Naive B cell (primary cell): ENCODE measurements at regions not wholly inside any gene's neighbourhood (a gene's known extent, or its start where the extent isn't known, plus 50 kb on each side); places are given as distances from the start of the nearest gene placed in this dataset.

Experiments used
- ATAC-seq, 2 donors: fragments of 150-1000 bp; cut with Tn5 transposase; 2 replicates each; pipeline ENCODE4 v1.10.0; 2021; ENCODE audit warnings: low read depth in 2 of 2, mild to moderate bottlenecking in 2 of 2, moderate library complexity in 2 of 2
- DNase-seq: peaks from one replicate; pipeline ENCODE4 v3.0.0; 2022
- H3K27ac Mint-ChIP-seq, 6 donors: one replicate each; pipeline ENCODE4 v1.8.0; 2020 to 2022; ENCODE audit warnings: mild to moderate bottlenecking in 6 of 6, mixed read lengths in 6 of 6, moderate library complexity in 5 of 6, inconsistent platforms in 2 of 6
- H3K27me3 Mint-ChIP-seq, 3 donors: one replicate each; pipeline ENCODE4 v1.8.0; 2021 to 2022; ENCODE audit warnings: mixed read lengths in 3 of 3, mild to moderate bottlenecking in 1 of 3
- H3K36me3 Mint-ChIP-seq, 2 donors: one replicate each; pipeline ENCODE4 v1.8.0; 2020 to 2022; ENCODE audit warnings: mixed read lengths in 2 of 2, inconsistent platforms in 1 of 2, mild to moderate bottlenecking in 1 of 2
- H3K4me1 Mint-ChIP-seq, 3 donors: one replicate each; pipeline ENCODE4 v1.8.0; 2020 to 2022; ENCODE audit warnings: mixed read lengths in 3 of 3, inconsistent platforms in 1 of 3, mild to moderate bottlenecking in 1 of 3, moderate library complexity in 1 of 3
- H3K4me3 Mint-ChIP-seq, 8 donors: one replicate each; pipeline ENCODE4 v1.8.0; 2020 to 2022; ENCODE audit warnings: mild to moderate bottlenecking in 8 of 8, mixed read lengths in 8 of 8, moderate library complexity in 8 of 8, inconsistent platforms in 2 of 8
- H3K9me3 Mint-ChIP-seq, 7 donors: one replicate each; pipeline ENCODE4 v1.8.0; 2020 to 2022; ENCODE audit warnings: mixed read lengths in 7 of 7, mild to moderate bottlenecking in 5 of 7, inconsistent platforms in 2 of 7, moderate library complexity in 1 of 7

DNA sequence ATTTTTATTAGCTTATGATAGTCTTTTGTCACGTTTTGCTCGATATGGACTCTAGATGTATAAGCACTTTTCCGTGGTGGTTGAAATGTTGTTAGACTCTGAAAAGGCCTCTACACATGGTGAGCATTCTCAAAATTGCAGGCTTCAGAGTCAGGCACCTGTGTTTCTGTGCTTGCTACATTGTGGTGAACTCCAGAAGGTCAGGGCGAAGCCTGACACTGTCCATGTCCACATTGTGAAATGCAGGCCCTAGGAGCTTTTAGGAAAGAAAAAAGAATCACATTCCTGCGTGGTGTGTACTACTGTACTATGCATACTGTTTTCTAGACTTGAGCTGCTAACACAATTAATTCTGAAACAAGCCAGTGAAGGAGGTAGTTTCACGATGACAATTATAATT is 86.3 kb downstream of the HS3ST1 start:
- Mint-ChIP-seq H3K27me3 (no peaks in the 10 kb centered on the region), H3K4me1 (peaks cover 36 to 53% (median 38%) of the 10 kb centered on the region in 3 donors), H3K27ac (peak overlapping the region in 1 of 6 donors; percentile 22), H3K9me3 (no peaks in the 10 kb centered on the region), H3K36me3 (no peaks in the 10 kb centered on the region), H3K4me3 (no peak overlapping the region)
- DNase-seq (no peak), ATAC-seq (no peak)

DNA sequence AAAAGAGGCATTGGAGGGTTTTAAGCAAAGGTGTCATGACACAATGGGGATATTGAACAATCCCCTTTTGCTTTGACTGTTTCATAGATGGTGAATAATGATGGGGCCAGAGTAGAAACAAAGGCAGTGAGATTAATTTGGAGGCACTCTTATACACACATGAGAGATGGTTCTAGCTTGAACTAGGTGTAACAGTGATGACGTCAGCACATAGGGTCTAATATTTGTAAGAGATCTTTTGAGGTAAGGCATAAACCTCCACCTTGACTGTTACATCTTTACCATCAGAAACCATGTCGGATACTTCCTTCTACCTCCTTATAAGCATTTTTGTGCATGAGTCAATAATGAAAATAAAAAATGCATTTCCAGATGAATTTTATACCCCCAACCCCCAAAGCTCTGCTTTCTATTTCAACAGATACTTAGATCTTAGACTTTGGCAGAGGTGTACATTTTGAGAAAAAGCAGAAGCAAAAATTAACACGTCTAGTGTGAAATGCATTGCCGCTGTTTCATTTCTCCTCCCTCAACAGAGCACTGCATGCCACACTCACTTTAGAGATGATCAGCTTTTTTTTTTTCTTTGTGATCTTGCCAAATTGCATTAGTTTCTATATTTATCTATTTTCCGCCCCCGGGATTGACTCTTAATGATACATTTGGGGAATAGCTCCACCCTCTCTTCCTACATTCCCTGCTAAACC is 87.2 kb downstream of the HS3ST1 start:
- Mint-ChIP-seq H3K4me3 (peak overlapping the region in 4 of 8 donors; percentile 17 to 58 (median 32)), H3K36me3 (no peaks in the 10 kb centered on the region), H3K27ac (peak overlapping the region in 4 of 6 donors; percentile 0 to 61 (median 30)), H3K27me3 (no peaks in the 10 kb centered on the region), H3K4me1 (peaks cover 43 to 62% (median 43%) of the 10 kb centered on the region in 3 donors), H3K9me3 (no peaks in the 10 kb centered on the region)
- ATAC-seq (peak; percentile 73 to 76), DNase-seq (peak; percentile 16)

DNA sequence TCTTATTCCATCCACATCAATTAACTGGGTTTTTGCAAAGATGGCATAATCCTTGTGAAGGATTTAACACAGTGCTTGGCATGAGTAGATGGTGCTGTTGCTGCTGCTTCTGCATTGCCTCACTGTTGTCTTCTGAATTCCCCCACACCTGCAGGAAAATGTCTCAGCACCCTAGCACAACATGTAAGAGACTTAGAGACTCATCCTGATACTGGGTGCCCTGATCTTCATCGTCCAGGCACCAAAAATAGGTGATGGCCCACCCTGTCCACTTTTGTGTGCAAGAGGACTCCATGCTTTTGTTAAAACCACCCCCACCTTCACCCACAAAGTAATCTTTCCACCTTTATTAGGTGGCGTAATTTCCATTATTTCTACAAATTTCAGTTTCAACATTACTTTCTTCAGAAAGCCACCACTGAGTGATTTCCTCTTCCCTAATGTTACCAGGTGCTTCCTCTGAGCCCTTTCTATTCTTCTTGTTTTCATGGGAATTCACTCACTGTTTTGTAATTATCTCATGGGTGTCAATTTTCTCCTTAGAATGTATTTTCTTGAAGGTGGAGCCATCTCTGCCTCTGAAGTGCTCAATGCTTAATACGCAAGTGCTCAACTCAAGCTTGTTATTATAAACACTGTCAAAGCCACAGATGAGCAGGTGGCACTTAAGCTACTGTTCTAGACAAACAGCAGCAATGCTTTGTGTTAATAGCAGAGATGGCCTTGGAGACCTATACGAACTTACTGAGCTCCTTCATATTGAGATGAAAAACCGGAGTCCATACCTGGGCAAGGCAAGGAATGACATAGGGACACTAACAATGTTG is 89.5 kb downstream of the HS3ST1 start:
- H3K27me3 Mint-ChIP-seq: no peaks in the 10 kb centered on the region
- ATAC-seq: peak; percentile 54 to 56
- peak overlapping the region in 5 of 6 donors; percentile 17 to 84 (median 40) for H3K27ac Mint-ChIP-seq
- H3K4me3 Mint-ChIP-seq: peak overlapping the region in 7 of 8 donors; percentile 44 to 79 (median 64)
- DNase-seq: peak; percentile 5
- H3K9me3 Mint-ChIP-seq: no peaks in the 10 kb centered on the region
- peaks cover 43 to 62% (median 43%) of the 10 kb centered on the region in 3 donors for H3K4me1 Mint-ChIP-seq
- H3K36me3 Mint-ChIP-seq: no peaks in the 10 kb centered on the region

DNA sequence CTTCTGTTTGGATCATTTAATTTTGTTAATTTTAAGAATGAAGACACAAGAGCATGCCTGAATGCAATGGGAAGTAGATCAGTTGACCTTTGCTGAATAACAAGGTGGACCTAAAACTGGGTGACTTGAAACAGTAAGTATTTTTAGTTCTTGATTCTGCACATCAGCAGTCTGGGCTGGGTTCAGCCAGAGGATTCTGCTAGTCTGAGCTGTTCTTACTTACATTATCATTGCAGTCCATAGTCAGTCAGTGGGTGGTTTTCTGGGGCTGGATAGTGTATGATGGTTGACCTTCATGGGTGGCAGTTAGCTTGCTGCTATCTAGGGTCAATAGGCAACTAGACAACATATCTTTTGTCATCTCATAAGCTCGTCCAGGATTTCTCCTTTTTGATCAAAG is 91.4 kb downstream of the HS3ST1 start:
- Mint-ChIP-seq H3K36me3 (no peaks in the 10 kb centered on the region), H3K9me3 (no peaks in the 10 kb centered on the region), H3K27ac (peak overlapping the region in 2 of 6 donors; percentile 3 to 31), H3K4me1 (peaks cover 38 to 56% (median 43%) of the 10 kb centered on the region in 3 donors), H3K4me3 (peak overlapping the region in 2 of 8 donors; percentile 1 to 52), H3K27me3 (no peaks in the 10 kb centered on the region)
- no peak for ATAC-seq
- no peak for DNase-seq

DNA sequence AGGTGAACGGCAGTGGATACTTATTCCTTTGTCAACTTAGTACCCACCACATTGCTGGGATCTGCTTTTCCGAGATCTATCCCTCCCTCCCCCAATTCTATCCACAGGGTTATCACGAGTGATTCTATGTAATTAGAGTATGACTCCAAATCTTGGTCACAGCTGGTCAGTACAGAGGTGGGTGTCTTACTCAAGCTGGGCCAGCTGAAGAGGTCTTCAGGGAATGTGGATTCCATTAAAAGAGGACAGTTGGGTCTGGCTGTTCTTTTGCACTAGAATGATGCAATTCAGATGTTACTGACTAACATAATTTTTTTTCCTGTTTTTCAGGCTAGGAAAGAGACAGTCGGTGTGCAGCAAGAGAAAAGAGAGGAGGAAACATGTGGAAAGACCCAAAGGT is 92.3 kb downstream of the HS3ST1 start:
- Mint-ChIP-seq H3K27me3 (no peaks in the 10 kb centered on the region), H3K4me3 (no peak overlapping the region), H3K4me1 (peaks cover 32 to 48% (median 36%) of the 10 kb centered on the region in 3 donors)

DNA sequence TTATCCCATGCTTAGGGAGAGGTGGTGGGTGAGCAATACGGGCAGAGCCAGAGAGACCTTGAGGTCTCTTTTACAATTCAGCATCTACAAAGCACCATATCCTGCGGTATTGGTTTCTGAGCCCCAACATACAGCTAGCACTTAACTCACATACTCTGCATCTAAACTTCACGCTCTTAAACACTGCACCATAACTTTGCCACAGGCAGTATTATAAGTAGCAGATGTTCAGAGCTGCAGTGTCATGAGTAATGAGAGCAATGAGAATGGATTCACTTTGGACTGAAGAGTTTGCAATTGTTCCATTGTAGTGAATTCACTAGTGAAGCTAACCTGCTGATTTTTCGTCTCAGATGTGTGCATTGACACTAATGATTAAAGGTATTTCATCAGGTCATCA is 93.8 kb downstream of the HS3ST1 start:
- H3K27me3 Mint-ChIP-seq: no peaks in the 10 kb centered on the region

More for the DNA sequence above, 92.3 kb downstream of the HS3ST1 start:
- DNase-seq (no peak), ATAC-seq (no peak)
- Mint-ChIP-seq H3K27ac (peak overlapping the region in 1 of 6 donors; percentile 9), H3K9me3 (no peaks in the 10 kb centered on the region), H3K36me3 (no peaks in the 10 kb centered on the region)

DNA sequence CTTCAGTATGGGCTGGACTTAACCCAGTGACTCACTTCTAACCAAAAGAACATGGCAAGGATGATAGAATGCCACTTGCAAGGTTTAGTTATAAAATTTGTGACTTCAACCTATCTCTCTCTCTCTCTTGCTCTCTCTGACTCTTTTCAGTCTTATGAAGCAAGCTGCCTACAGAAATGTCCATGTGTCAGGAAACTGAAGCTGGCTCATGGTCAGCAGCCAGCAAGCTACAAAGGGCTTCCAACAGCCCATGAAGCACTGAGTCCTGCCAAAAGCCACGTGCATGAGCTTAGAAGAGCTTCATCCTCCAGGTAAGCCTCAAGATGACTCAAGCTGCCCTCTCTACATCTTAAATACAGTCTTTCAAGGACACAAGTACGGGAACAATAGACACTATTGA is 100.3 kb downstream of the HS3ST1 start:
- no peak overlapping the region for H3K27ac Mint-ChIP-seq
- DNase-seq (no peak), ATAC-seq (no peak)
- no peaks in the 10 kb centered on the region for H3K27me3 Mint-ChIP-seq
- H3K9me3 Mint-ChIP-seq: peaks cover 4 to 19% (median 12%) of the 10 kb centered on the region in 7 donors
- peaks cover 7 to 12% (median 10%) of the 10 kb centered on the region in 3 donors for H3K4me1 Mint-ChIP-seq
- H3K4me3 Mint-ChIP-seq: no peak overlapping the region
- peaks cover 12 to 18% of the 10 kb centered on the region in 2 donors for H3K36me3 Mint-ChIP-seq

More for the DNA sequence above, 93.8 kb downstream of the HS3ST1 start:
- H3K27ac Mint-ChIP-seq: no peak overlapping the region
- H3K36me3 Mint-ChIP-seq: no peaks in the 10 kb centered on the region
- ATAC-seq (no peak), DNase-seq (no peak)
- H3K4me3 Mint-ChIP-seq: no peak overlapping the region
- H3K4me1 Mint-ChIP-seq: peaks cover 19 to 32% (median 23%) of the 10 kb centered on the region in 3 donors
- H3K9me3 Mint-ChIP-seq: no peaks in the 10 kb centered on the region

DNA sequence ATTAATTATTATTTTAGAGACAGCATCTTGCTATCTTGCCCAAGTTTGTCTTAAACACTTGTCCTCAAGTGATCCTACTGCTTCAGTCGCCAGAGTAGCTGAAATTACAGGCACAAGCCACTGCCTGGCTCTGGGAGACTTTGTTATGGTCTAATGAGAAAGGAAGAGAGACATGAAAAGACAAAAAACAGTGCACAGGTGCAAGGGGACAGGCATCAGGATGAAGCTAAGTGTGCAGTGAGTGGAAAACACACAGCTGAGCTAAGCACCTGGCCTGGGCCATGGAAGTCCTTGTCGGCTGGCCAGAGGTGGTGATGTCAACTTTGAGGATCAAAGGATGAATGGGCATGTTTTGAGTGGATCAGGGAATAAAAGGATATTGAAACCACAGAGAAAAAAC is 102.7 kb downstream of the HS3ST1 start:
- no peak for ATAC-seq
- DNase-seq: no peak
- Mint-ChIP-seq H3K27me3 (no peaks in the 10 kb centered on the region), H3K36me3 (peaks cover 22 to 41% of the 10 kb centered on the region in 2 donors), H3K9me3 (peaks cover 19 to 41% (median 28%) of the 10 kb centered on the region in 7 donors), H3K4me3 (peak overlapping the region in 1 of 8 donors; percentile 54), H3K4me1 (peaks cover 7 to 12% (median 10%) of the 10 kb centered on the region in 3 donors), H3K27ac (peak overlapping the region in 2 of 6 donors; percentile 28 to 72)

DNA sequence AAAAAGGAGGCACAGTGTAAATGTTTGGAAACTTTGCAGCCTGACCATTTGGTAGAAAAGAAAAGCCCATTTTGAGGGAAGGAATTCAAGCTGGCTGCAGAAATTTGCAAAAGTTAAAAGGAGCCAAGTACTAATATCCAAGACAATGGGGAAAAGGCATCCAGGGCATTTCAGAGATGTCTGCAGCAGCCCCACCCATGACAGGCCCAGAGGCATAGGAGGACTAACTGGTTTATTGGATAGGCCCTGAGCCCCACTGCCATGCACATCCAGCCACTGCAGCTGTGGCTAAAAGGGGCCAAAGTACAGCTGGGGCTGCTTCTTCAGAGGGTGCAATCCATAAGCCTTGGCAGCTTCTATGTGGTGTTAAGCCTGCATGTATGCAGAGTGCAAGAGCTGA is 104.9 kb downstream of the HS3ST1 start:
- Mint-ChIP-seq H3K27ac (no peak overlapping the region), H3K4me3 (no peak overlapping the region), H3K27me3 (no peaks in the 10 kb centered on the region), H3K36me3 (peaks cover 22 to 41% of the 10 kb centered on the region in 2 donors), H3K4me1 (peaks cover 7 to 17% (median 12%) of the 10 kb centered on the region in 3 donors), H3K9me3 (peaks cover 19 to 46% (median 28%) of the 10 kb centered on the region in 7 donors)
- DNase-seq (no peak), ATAC-seq (no peak)

DNA sequence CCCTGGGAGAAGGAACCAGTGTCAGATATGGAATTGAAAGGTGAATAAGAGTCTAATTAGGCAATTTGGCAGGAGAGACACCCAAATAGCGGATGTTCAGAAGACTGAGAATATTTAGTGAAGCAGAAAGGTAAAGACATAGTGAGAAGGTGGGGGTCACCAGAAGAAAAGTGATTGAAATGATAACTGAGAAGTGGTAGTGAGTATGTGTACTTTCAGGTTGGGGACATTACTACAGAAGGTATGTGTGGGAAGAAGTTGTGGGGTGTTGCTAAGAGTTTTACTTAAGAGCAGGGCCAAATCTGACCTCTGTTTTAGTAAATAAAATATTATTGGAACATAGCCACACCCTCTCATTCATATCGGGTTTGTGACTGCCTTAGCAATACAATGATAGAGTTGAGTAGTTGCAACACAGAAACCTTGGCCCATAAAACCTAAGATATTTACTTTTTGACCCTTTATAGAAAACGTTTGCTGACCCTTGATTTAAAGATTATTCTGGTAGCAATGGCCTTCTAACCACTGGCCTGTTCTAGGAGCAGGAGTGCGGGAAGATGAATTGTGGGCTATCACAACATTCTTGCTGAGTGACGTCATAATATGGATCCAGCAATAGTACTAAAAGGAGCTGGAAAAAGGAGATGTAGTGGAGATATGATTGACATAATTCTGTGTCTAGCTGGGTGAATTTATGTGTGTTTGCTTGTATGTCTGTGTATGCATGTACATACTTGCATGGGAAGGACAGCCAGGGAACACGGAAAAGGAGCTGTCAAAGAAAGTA is 115.3 kb downstream of the HS3ST1 start:
- ATAC-seq (no peak), DNase-seq (no peak)
- Mint-ChIP-seq H3K4me3 (no peak overlapping the region), H3K27ac (peak overlapping the region in 1 of 6 donors; percentile 16), H3K36me3 (peaks cover 0 to 24% of the 10 kb centered on the region in 2 donors), H3K4me1 (peaks cover 5 to 11% (median 5%) of the 10 kb centered on the region in 3 donors), H3K9me3 (peaks cover 6 to 19% (median 16%) of the 10 kb centered on the region in 7 donors), H3K27me3 (no peaks in the 10 kb centered on the region)

DNA sequence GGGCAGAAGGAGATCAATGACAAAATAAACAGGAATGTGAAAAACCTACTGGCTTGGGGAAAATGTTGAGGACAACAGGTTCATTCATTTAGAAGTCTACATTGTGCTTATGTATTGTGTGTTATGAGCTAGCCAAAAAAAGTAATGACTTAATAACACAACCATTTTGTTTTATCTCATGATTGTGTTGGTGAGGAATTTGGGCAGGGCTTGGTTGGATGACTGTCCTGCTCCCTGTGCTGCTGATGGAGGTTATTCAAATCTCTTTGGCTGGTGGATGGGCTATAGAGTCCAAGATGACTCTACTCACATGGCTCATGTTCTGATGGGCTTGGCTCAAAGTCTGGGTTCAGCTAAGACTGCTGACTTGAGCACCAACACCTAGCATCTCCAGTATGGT is 116.3 kb downstream of the HS3ST1 start:
- H3K27ac Mint-ChIP-seq: no peak overlapping the region

DNA sequence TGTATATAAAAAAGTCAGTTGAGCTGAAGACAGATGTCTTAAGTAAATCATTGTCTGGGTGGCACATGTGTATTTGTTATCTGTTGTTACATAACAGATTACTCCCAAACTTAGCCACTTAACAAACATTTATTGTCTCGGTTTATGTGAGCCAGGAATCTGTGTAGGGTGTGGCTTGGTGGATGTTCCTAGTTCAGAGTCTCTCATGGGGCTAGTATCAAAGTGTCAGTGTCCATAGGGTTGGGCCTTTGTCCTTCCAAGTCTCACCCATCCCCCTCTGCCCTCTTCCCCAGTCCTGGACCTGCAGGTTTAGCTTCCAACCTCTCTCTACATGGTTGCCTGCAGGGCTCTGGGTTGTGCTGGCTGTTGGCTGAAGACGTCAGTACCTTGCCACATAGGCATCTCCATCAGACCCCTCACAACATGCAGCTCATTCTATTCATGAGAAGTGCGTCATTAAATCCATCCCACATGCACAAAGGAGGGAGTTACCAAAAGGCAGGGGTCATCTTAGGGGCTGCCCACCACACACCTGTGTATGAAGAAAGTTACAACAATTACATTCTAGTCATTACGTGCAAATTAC is 127.5 kb downstream of the HS3ST1 start:
- no peak for DNase-seq
- no peak for ATAC-seq
- peaks cover 4 to 16% (median 7%) of the 10 kb centered on the region in 3 donors for H3K27me3 Mint-ChIP-seq
- peaks cover 0 to 15% of the 10 kb centered on the region in 2 donors for H3K36me3 Mint-ChIP-seq
- peaks cover 11 to 39% (median 18%) of the 10 kb centered on the region in 3 donors for H3K4me1 Mint-ChIP-seq
- no peak overlapping the region for H3K4me3 Mint-ChIP-seq
- H3K27ac Mint-ChIP-seq: no peak overlapping the region
- peaks cover 0 to 4% (median 0%) of the 10 kb centered on the region in 7 donors for H3K9me3 Mint-ChIP-seq

More for the DNA sequence above, 116.3 kb downstream of the HS3ST1 start:
- DNase-seq: no peak
- no peak for ATAC-seq
- no peaks in the 10 kb centered on the region for H3K27me3 Mint-ChIP-seq
- H3K4me3 Mint-ChIP-seq: no peak overlapping the region
- H3K9me3 Mint-ChIP-seq: peaks cover 11 to 25% (median 18%) of the 10 kb centered on the region in 7 donors
- peaks cover under 1 to 3% (median 1%) of the 10 kb centered on the region in 3 donors for H3K4me1 Mint-ChIP-seq
- H3K36me3 Mint-ChIP-seq: peaks cover 6 to 22% of the 10 kb centered on the region in 2 donors
